MM.1S (cell line): ENCODE measurements at regions not wholly inside any gene's neighbourhood (a gene's known extent, or its start where the extent isn't known, plus 50 kb on each side); places are given as distances from the start of the nearest gene placed in this dataset.

Experiments used
- DNase-seq: peaks from one replicate; pipeline ENCODE4 v3.0.0-alpha.2; 2015
- H2AFZ ChIP-seq: fragments of 300-600 bp; sonication (generic); 2 replicates; pipeline ENCODE4 v1.6.0; 2016; ENCODE audit warnings: antibody characterized with exemption, low read length
- H3F3A ChIP-seq: fragments of 300-600 bp; sonication (generic); 2 replicates; pipeline ENCODE4 v1.6.1; 2016; ENCODE audit warnings: mild to moderate bottlenecking, antibody characterized with exemption, low read length, moderate library complexity, mixed read lengths; ENCODE audit not compliant: insufficient read depth
- H3K27ac ChIP-seq: fragments of 300-600 bp; sonication (generic); 2 replicates; pipeline ENCODE4 v1.5.1; 2016; ENCODE audit warnings: mild to moderate bottlenecking, low read length
- H3K27me3 ChIP-seq: fragments of 300-600 bp; sonication (generic); replicated peaks from 2 replicates; pipeline ENCODE4 v1.6.0; 2016; ENCODE audit warnings: low read length; ENCODE audit not compliant: insufficient read depth
- H3K36me3 ChIP-seq: fragments of 300-600 bp; sonication (generic); replicated peaks from 2 replicates; pipeline ENCODE4 v1.6.1; 2016; ENCODE audit warnings: mild to moderate bottlenecking, low read length, mixed read lengths; ENCODE audit not compliant: insufficient read depth
- H3K4me1 ChIP-seq: fragments of 300-600 bp; sonication (generic); 2 replicates; pipeline ENCODE4 v1.6.1; 2016; ENCODE audit warnings: low read length, mixed read lengths
- H3K4me2 ChIP-seq: fragments of 300-600 bp; sonication (generic); 2 replicates; pipeline ENCODE4 v1.6.0; 2016; ENCODE audit warnings: low read depth, low read length
- H3K4me3 ChIP-seq: fragments of 300-600 bp; sonication (generic); 2 replicates; pipeline ENCODE4 v1.5.1; 2016; ENCODE audit warnings: low read length, mixed read lengths
- H3K79me2 ChIP-seq: fragments of 300-600 bp; sonication (generic); 2 replicates; pipeline ENCODE4 v1.6.1; 2016; ENCODE audit warnings: mixed run types, low read length, mixed read lengths
- H3K9ac ChIP-seq: fragments of 300-600 bp; sonication (generic); 2 replicates; pipeline ENCODE4 v1.6.1; 2016; ENCODE audit warnings: low read length, mixed read lengths
- H3K9me2 ChIP-seq: fragments of 300-600 bp; sonication (generic); replicated peaks from 2 replicates; pipeline ENCODE4 v1.6.1; 2016; ENCODE audit warnings: mild to moderate bottlenecking, low read length, mixed read lengths; ENCODE audit not compliant: insufficient read depth
- H3K9me3 ChIP-seq: fragments of 300-600 bp; sonication (generic); replicated peaks from 2 replicates; pipeline ENCODE4 v1.6.1; 2016; ENCODE audit warnings: mild to moderate bottlenecking, low read length, mixed read lengths; ENCODE audit not compliant: insufficient read depth
- H4K20me1 ChIP-seq: fragments of 300-600 bp; sonication (generic); 2 replicates; pipeline ENCODE4 v1.6.1; 2016; ENCODE audit warnings: mild to moderate bottlenecking, low read length, moderate library complexity, mixed read lengths; ENCODE audit not compliant: insufficient read depth
- EZH2 ChIP-seq: fragments of 300-600 bp; sonication (generic); optimal IDR thresholded peaks from 2 replicates; pipeline ENCODE3; 2017; ENCODE audit warnings: low read depth, mild to moderate bottlenecking, antibody characterized with exemption, low read length, mixed read lengths
- EZH2phosphoT487 ChIP-seq: fragments of 300-600 bp; sonication (generic); IDR thresholded peaks from 2 replicates; pipeline ENCODE4 v1.6.1; 2018; ENCODE audit warnings: antibody characterized with exemption, low read length
- TF ChIP-seq, protein P1 (sequence below): fragments of 300-600 bp; sonication (generic); IDR thresholded peaks from 2 replicates; pipeline ENCODE4 v1.5.1; 2016; ENCODE audit warnings: antibody characterized with exemption, low read length, mixed read lengths

DNA sequence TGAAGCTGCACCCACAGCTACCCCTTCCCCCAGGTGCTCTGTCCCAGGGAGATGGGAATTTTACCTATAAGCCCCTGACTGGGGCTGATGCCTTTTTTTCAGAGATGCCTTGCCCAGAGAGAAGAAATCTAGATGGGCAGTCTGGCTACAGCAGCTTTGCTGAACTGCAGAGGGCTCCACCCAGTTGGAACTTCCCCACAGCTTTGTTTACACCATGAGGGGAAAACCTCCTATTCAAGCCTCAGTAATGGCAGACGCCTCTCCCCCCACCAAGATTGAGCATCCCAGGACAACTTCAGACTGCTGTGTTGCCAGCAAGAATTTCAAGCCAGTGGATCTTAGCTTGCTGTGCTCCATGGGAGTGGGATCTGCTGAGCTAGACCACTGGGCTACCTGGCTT, 122.6 kb upstream of the MOCS1 start:
- no peak overlapping the region for H3K4me3 ChIP-seq

DNA sequence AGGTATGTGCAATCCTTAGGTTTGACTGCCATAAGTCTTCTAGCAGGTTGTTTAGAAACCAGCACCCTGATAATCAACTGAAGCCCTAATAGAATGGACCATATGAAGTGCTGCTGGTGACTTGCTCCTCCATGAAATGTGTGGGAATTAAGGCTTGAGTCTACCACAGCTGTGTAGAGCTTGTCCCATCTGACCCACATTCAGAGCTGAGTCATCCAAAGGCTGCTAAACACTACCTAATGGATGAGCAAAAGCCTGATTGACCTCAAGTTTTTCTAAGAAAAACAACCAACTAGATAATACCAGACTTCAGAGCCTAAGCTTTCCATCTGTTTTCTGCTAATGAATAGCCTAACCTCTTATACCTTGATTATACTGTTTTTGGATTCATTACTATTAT, 120.3 kb upstream of the MOCS1 start:
- Histone ChIP-seq H3K79me2 (no peaks in the 10 kb centered on the region), H3K36me3 (no peaks in the 10 kb centered on the region), H3K27ac (no peak overlapping the region), H3K9me3 (no peaks in the 10 kb centered on the region), H3K9ac (no peak overlapping the region), H3F3A (no peaks in the 10 kb centered on the region), H4K20me1 (no peaks in the 10 kb centered on the region), H3K4me1 (no peaks in the 10 kb centered on the region), H3K27me3 (no peaks in the 10 kb centered on the region), H3K9me2 (no peaks in the 10 kb centered on the region), H2AFZ (no peak overlapping the region), H3K4me3 (no peak overlapping the region), H3K4me2 (no peak overlapping the region)
- no peak for DNase-seq
- TF ChIP-seq, protein P1, sequence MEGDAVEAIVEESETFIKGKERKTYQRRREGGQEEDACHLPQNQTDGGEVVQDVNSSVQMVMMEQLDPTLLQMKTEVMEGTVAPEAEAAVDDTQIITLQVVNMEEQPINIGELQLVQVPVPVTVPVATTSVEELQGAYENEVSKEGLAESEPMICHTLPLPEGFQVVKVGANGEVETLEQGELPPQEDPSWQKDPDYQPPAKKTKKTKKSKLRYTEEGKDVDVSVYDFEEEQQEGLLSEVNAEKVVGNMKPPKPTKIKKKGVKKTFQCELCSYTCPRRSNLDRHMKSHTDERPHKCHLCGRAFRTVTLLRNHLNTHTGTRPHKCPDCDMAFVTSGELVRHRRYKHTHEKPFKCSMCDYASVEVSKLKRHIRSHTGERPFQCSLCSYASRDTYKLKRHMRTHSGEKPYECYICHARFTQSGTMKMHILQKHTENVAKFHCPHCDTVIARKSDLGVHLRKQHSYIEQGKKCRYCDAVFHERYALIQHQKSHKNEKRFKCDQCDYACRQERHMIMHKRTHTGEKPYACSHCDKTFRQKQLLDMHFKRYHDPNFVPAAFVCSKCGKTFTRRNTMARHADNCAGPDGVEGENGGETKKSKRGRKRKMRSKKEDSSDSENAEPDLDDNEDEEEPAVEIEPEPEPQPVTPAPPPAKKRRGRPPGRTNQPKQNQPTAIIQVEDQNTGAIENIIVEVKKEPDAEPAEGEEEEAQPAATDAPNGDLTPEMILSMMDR = no peak
- no peak for TF ChIP-seq EZH2phosphoT487
- TF ChIP-seq EZH2 = no peak

More for the DNA sequence above, 122.6 kb upstream of the MOCS1 start:
- Histone ChIP-seq H4K20me1 (no peaks in the 10 kb centered on the region), H2AFZ (no peak overlapping the region), H3F3A (no peaks in the 10 kb centered on the region), H3K36me3 (no peaks in the 10 kb centered on the region), H3K4me2 (no peak overlapping the region), H3K79me2 (no peaks in the 10 kb centered on the region), H3K27me3 (no peaks in the 10 kb centered on the region), H3K9ac (no peak overlapping the region), H3K9me2 (no peaks in the 10 kb centered on the region), H3K9me3 (no peaks in the 10 kb centered on the region), H3K4me1 (no peaks in the 10 kb centered on the region), H3K27ac (no peak overlapping the region)
- DNase-seq = no peak
- no peak for TF ChIP-seq EZH2phosphoT487
- TF ChIP-seq, protein P1 = no peak
- TF ChIP-seq EZH2 = no peak

DNA sequence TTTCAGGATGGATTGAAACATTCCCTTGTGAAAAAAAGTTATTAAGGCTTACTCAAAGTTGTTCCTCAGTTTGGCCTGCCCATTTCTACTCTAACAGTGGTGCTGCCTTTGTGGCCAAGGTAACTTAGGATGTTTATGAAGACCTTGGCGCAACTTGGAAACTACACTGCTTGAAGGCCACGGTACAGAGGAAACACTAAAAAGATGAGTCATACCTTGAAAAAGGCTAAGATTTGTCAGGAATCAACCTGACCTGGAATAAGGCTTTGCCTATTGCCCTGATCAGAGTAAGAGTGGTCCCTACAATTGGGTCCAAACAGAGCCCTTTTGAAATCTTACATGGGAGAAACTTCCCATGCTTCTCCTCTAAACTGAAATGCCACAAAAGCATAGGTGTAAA, 119.9 kb upstream of the MOCS1 start:
- H3K27ac ChIP-seq = no peak overlapping the region
- no peak overlapping the region for H3K4me3 ChIP-seq
- no peak overlapping the region for H3K4me2 ChIP-seq
- no peaks in the 10 kb centered on the region for H4K20me1 ChIP-seq
- TF ChIP-seq, protein P1 = no peak
- no peak for TF ChIP-seq EZH2phosphoT487
- no peak for TF ChIP-seq EZH2
- no peaks in the 10 kb centered on the region for H3K27me3 ChIP-seq
- H3K36me3 ChIP-seq = no peaks in the 10 kb centered on the region
- no peaks in the 10 kb centered on the region for H3K79me2 ChIP-seq
- no peaks in the 10 kb centered on the region for H3K4me1 ChIP-seq
- no peak for DNase-seq
- H2AFZ ChIP-seq = no peak overlapping the region
- H3K9me3 ChIP-seq = no peaks in the 10 kb centered on the region
- H3F3A ChIP-seq = no peaks in the 10 kb centered on the region
- no peaks in the 10 kb centered on the region for H3K9me2 ChIP-seq
- H3K9ac ChIP-seq = no peak overlapping the region
